GM19025 (cell line): ENCODE measurements at regions not wholly inside any gene's neighbourhood (a gene's known extent, or its start where the extent isn't known, plus 50 kb on each side); places are given as distances from the start of the nearest gene placed in this dataset.
"Not testable (repeated sequence)": the region's sequence is repeated elsewhere in the genome, so short reads cannot be mapped to it uniquely, and the experiment has no call there.

Experiments
- ATAC-seq: cut with Tn5 transposase; IDR thresholded peaks from one replicate; pipeline ENCODE4 v1.9.1; 2021; ENCODE audit warnings: mild to moderate bottlenecking, low read depth, moderate library complexity; ENCODE audit not compliant: unreplicated experiment

DNA sequence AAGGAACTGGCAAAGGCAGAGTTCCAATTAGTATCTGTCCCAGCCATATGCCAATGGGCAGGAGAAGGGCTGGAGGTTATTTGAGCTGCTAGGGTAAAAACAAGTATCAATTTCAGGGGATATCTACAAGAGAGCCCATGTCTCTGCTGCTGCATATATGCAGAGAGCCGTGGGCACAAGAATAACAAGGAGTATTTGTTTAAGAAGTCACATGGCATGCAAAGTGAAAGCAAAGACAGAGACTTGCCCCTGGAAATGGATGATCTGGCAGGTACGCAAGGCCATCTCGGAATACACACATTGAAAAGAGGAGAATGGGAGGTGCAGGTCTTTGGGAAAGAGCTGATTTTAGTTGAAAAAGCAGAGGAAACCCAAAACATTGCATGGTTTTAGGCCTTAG is 170.6 kb downstream of the EVA1A start:
- no peak for ATAC-seq

DNA sequence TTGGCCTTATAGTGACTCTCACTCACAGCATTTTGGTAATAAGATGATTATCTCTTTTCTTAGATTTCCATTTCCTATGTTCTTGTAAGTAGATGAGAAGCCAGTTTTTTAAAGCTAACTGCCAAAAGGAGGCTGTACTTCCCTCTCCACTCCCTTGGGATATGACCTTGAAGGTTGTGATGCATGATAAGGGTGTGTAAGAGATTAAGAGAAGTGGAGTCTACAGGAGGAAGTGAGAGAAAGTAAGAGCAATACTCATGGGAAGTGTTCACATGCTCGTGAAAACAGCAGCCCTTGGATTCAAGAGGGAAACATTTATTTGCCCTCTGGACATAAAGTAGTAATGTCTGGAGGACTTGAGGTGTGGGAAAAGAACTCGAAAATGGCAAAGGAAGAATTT is 171.5 kb downstream of the EVA1A start:
- no peak for ATAC-seq

DNA sequence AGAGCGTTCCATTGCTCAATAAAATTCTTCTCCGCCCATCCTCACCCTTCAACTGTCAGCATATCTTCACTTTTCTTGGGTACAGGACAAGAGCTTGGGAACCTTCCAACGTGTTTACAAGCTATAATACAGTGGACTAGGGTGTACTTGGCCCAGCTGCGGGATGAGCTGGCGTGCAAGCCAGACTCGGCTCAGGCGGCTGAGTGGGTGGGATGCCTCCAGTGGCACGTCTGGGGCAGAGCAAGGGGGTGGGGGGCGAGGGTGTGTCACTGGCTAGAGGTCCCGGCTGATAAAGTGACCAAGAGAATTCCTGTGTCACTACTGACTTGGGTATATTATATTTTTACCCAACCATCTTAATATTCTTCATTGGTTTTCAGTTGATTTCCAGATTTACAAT is 179.7 kb downstream of the EVA1A start:
- no peak for ATAC-seq

DNA sequence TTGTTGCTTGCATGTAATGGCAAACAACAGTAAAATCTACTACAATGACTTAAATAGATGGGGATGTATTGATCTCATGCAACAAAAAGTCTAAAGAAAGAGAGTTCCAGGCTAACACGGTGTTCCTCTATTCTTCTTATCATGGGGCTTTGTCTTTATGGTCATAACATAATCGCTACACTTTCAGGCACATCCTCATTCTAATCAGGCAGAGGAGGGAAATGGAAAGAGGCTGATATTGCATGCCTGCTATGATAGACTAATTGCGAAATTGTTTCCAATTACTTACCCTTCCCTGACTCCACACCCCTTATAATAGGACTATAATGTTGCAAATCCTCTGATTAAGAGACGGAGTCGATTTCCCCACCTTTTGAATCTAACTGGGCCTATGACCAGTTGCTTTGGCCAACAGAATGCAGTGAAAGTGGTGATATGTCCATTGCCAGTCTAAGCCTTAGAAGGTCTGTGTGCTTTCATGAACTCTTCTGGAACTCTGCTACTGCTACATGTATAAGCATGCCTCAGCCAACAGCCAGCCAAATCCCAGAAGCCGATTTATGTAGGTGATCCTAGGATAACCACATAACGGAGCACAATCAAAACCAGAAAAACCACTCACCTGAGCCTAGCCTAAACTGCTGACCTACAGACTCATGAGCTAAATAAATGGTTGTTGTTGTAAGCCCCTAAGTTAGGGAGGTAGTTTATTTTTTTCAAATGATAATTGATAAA is 180.3 kb upstream of the TACR1 start:
- no peak for ATAC-seq

DNA sequence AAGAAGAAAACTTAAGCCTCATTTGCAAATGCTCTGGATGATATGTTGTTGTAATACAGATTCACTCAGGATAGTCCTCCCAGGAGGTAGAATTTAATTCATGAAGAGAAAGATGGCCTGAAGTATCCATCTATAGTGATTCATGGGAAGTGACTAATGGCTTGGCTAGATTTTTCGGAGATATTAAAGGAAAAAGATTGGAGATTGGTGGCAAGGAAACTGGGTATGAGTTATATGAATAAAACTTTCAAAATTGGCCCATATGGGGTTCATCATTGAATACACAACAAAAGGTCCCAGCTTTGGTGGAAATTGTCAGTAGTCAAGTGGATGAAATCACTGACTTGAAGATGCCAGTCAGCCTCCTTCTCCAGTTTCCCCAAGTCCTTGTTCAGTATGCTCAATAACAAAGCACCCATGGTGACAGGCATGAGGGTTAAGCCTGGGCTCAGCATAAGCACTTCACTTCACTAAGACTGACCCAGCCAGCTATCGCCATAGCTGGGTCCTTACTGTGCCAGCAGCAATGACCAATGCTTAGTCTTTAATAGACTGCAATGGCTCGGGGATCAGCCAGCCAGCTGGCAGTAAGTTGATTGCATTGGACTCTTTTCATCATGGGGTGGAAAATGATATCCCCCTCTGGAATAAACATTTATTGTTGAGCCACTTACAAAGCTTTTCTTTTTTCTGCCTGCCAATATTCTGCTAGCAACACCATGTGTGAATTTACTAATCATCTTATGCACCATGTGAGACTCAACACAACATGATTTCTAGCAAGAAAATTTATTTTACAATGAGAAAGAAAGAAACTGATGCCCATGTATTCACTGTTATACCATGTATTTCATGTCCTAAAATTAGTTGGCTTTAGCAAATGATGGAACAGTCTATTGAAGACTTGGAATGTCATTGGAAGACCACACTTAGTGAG is 176.6 kb upstream of the TACR1 start:
- no peak for ATAC-seq

DNA sequence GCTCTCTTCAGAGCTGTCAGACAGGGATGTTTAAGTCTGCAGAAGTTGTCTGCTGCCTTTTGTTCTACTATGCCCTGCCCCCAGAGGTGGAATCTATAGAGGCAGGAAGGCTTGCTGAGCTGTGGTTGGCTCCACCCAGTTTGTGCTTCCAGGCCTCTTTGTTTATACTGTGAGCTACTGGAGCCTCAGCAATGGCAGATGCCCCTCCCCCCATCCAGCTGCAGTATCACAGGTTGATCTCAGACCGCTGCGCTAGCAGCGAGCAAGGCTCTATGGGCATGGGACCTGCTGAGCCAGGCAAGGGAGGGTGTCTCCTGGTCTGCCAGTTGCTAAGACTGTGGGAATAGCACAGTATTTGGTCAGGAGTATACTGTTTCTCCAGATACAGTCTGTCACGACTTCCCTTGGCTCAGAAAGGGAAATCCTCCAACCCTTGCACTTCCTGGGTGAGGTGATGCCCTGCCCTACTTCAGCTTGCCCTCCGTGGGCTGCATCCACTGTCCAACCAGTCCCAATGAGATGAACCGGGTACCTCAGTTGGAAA is 175.2 kb upstream of the TACR1 start:
- not testable (repeated sequence) for ATAC-seq

DNA sequence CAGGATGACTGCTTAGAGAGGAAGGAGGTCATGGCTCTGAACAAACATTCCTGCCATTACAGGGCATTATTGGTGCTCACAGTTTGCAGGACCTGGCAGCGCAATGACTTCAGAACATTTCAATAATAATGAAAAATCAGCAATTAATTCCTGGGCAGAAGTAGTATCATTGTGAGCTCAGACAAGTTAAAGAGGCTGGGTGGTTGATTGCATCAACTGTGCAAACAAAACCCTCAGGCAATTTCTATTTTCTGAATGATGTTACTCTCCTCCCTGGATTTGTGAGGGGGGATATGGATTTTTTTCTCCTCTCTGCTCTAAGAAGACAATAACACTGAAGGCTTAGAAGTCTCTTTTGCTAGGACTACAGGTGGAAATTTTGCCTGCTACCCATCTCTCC is 168.1 kb upstream of the TACR1 start:
- no peak for ATAC-seq

DNA sequence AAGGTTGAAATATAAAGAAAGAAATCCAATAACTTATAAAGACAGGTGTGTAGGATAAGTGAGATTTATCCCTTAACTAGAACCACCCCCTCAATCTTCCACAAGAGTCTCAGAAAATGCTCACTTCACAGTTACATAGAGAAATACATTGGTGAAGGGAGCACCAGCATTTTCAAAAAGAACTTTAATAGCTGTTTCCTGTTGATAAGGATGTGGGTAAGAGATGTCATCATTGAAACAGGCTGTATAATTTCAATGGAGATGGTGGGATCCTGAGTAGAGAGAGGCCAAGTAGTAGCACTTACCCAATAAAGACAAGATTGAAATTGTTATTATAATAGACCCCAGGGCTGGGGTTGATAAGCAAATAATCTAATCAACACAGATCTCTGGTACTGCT is 162.2 kb upstream of the TACR1 start:
- ATAC-seq = no peak

DNA sequence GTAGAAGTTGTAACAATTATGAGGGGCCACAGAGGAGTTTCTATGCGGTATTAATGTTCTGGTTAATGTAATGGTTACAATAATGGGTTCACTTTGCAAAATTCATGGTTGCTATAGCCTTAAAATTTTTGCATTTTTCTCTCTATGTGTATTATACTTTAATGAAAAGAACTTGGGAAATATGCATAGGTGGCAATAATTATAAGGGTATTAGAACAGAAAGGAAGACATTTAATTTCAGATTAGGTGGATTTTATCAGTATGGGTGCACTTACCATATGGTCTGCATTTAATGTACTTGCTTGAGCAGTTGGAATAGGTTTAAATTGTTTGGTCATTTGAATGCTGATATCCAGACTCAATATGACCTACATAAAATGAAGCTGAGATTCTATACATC is 161.6 kb upstream of the TACR1 start:
- ATAC-seq = no peak

DNA sequence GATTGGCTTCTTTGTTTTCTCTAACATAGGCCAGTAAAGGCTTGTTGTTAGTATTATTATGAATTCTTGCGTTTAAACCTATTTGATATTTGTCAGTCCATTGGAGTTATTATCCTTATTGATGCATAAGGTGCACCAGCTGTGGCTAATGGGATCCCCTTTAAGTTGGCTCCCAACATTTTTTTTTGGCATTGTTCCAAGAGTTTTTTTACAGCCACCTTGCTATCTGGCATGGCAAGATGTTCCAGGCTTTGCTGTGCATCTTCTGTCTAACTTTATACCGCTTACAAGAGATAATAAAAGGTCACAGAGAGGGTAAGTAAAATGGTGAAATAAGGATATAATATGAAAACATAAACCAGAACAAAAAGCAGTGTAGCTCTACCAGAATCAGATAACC is 157.5 kb upstream of the TACR1 start:
- no peak for ATAC-seq

DNA sequence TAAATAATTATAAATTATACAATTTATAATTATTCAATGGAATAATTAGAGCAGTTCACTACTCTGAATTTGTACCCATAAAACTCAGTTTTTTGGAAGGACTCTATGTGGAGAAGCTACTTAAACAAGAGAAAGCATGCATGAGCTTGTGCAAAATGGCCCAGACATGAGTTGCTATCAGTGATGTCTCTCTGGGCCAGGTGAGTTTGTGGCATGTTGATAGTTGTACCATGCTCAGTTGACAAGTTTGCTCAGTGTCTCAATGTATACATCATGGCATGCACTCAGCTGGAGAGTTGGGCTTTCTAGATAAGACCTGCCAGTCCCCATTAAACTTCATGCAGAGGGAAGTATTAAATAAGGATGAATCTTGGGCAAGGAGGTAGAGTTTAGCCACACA is 153.8 kb upstream of the TACR1 start:
- ATAC-seq = no peak

DNA sequence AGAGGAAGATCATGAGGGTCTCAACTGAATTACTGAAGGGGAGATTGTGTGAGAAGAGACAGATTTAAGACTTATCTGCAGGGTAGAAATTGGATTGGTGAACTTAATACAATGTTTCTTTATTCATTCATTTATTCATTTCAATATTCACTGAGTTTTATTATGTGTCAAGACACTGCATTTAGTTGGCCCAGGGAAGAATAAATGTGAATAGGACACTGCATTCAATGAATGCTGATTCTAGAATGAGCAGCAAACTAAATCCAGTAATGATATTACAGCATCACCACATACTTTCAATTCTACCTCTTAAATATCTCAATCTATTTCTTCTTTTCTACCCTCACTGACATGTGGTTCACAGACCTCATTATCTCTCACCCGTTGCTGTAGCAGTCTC is 149.0 kb upstream of the TACR1 start:
- ATAC-seq = no peak

DNA sequence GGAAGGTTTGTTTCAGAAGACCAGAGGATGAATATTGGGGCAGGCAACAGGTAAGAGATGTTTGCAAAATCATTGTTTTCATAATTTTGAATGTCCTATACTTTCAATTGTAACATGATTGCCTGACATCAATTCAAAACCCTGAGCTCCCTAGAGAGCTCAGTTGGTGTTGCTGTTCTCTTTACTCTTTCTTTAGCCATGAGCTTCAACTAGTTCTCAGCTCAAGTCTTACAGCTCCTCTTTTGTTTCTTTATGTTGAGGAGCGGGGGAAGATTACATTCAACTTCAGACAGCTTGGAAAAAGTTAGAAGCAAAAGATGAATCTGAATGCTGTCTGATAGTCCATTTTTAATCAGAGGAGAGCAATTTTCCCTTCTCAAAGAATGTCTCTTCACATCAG is 144.8 kb upstream of the TACR1 start:
- ATAC-seq = no peak

DNA sequence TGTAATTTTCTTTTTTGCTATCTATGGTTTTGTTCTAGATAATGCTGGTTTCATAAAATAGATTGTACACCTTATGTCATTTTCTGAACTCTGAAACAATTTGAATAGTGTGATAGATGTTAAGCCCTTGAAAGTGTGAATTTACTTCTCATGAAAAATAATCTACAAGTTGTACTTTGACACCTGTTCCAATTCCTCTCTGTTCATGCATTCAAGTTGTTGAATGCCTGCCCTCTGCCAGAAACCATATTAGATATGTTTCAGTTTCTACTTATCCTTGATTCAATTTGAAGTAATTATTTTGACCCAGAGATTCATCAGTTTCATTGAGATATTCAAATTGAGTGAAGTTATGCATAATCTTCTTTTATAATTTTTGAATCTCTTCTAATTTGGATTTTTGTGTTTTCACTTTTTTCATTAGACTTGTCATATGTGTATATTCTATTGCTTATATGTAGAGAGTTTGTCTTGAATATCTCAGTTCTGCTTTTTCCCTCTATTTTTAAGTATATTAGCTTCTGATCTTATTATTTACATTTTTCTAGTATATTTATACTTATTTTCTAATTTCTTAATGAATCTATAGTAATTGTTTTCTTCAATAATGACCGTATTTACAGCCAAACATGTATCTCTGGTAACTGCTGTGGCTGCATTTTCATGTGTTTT is 143.3 kb upstream of the TACR1 start:
- ATAC-seq = peak; percentile 54

DNA sequence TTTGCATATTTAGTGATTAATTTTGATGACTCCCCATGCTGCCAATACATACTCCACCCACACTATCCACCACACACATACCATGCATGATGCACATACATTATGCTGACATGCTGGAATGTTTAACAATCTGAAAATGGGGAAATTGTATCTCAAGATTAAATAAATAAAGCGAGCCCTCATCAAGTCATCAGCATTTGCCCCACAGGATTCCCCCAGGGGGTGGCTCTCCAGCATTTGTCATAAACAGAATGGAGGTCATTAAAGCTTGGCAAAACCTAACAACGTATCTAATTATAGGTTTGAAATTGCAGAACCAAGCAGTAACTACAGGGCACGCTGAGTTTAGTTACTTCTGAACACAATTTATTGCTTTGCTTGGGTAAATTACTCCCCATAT is 141.2 kb upstream of the TACR1 start:
- no peak for ATAC-seq

DNA sequence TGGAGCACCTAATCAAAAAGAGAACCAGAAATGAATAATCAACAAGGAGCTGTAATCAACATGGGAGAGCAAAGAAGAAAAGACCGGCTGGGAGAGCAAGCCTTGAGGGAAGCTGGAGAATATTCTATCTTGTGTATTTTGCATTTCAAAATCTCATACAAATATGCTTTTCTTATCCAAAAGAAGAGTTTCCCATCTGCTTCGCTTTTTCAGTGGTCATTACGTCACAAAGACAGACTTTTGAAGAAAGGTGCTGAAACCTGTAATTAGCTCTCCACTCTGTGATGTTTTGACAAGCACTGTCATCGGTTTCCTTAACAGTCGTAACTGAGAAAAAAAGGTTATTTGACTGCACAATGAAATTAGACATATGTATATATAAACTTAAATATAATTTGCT is 139.1 kb upstream of the TACR1 start:
- ATAC-seq = no peak

DNA sequence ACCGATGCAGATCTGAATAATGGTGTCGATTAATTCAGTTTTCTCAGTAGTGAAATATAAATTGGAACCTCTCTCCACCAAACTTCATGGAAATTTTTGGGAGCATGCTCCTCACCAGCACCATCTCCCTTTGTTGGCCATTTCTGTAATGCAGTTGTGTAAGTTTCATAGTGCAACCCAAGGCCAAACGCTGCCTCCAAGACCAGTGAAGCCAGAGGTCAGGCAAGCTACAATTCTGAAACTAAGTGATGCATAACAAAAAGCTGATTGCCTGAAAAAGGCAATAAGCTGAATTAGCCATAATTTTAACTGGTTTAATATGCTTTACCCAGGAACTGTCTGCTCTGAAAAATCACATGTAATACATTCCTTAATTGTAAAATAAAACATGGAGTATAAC is 138.3 kb upstream of the TACR1 start:
- ATAC-seq = no peak

DNA sequence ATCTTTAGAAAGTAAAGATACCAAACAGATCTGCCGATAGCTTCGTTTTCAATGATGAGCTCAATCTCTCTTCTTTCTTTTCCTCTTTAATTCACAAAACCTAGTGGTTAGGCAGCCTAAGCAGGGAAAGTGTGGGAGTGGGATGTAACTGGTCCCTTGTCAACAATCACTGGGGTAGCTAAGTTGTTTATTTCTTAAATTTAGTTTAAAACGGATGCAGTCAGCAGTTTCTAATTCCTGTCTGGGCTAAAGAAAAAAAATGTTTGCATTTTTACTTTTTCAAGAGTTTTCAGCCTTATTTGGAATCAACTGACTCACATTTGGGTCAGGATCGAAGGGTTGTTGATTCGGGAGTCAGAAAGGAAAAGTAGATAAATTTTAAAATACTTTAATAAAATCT is 137.7 kb upstream of the TACR1 start:
- no peak for ATAC-seq

DNA sequence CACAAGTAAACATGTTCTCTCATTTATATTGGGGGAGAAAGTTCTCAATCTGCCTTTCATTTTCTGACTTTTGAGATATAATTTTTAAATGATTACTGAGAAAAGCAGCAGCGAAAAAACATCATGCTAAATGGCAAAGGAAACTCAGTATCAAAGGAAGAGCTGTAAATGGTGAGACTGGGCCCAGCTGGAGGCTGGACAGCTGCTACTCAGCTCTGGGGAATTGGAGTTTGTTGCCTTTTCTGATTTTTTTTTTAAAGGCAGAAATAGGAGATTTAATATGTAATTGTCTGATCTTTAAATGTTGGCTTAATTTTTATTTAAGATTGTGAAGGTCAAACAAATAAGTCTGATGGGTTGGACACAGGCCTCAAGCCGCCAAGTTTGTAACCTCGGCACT is 137.1 kb upstream of the TACR1 start:
- ATAC-seq = no peak

DNA sequence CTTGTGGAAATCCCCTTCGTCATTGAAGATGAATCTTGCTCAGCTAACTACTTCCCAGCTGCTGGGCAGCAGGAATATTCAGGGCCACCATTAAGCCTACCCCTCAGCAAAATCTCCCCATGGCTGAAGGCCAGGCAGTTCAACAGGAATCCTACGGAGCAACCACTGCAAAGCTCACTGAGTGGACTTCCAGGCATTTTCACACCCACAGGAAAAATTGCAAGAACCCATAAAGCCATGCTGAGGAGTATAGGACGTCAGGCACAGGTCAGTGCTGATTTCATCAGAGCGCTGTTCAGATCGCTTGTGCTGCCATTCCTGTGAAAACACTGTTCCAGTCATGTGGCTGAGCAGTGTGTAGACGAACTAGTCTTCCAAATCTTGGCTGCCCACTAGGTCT is 134.8 kb upstream of the TACR1 start:
- no peak for ATAC-seq

DNA sequence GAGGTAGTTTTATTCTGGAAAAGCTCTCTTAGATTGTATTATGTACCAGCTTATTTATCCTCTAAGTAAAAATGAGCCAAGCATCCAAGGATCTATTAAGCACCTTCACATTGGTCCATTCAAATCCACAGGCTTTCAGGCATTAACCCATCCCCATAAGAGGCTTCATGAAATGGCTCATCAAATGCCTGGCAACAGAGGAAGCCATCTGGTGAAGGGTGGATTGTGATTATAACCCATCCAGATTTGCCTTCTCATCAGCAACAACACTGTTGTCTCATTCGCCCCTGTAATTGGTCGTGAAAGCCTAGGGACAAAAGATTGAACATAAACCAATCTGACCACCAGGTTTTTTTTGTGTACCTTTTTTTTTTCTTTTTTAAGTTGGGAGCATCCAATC is 134.3 kb upstream of the TACR1 start:
- ATAC-seq = no peak
